IMR-90 (cell line): ENCODE measurements at regions not wholly inside any gene's neighbourhood (a gene's known extent, or its start where the extent isn't known, plus 50 kb on each side); places are given as distances from the start of the nearest gene placed in this dataset.
A peak's percentile ranks its signal among the peaks of the same experiment; 100 is the strongest.

Experiments
- CEBPB ChIP-seq: IDR thresholded peaks from 2 replicates; pipeline ENCODE4 v1.6.1; 2012; ENCODE audit warnings: low read depth, low read length, improper control_type of control experiment
- CHD1 ChIP-seq: IDR thresholded peaks from 2 replicates; pipeline ENCODE4 v1.6.1; 2012; ENCODE audit warnings: low read depth, low read length, improper control_type of control experiment
- CTCF ChIP-seq: conservative IDR thresholded peaks from 2 replicates; pipeline ENCODE4 v1.5.1; 2012; ENCODE audit warnings: mild to moderate bottlenecking, low read depth, low read length, improper control_type of control experiment
- FOS ChIP-seq: fragments of 150-350 bp; IDR thresholded peaks from 2 replicates; pipeline ENCODE4 v1.6.1; 2016; ENCODE audit warnings: low read depth, low read length
- MAFK ChIP-seq: IDR thresholded peaks from 2 replicates; pipeline ENCODE4 v1.6.1; 2012; ENCODE audit warnings: low read depth, low read length, improper control_type of control experiment
- MAZ ChIP-seq: IDR thresholded peaks from 2 replicates; pipeline ENCODE4 v1.6.1; 2012; ENCODE audit warnings: low read depth, mild to moderate bottlenecking, low read length, improper control_type of control experiment, moderate library complexity, borderline replicate concordance
- POLR2A ChIP-seq: IDR thresholded peaks from 2 replicates; pipeline ENCODE4 v1.6.1; 2012; ENCODE audit warnings: mild to moderate bottlenecking, low read depth, low read length
- RAD21 ChIP-seq: IDR thresholded peaks from 2 replicates; pipeline ENCODE4 v1.6.1; 2012; ENCODE audit warnings: low read length, improper control_type of control experiment
- RCOR1 ChIP-seq: IDR thresholded peaks from 2 replicates; pipeline ENCODE4 v1.6.1; 2012; ENCODE audit warnings: mild to moderate bottlenecking, low read length, improper control_type of control experiment; ENCODE audit not compliant: insufficient replicate concordance
- RFX5 ChIP-seq: IDR thresholded peaks from 2 replicates; pipeline ENCODE4 v1.8.0; 2012; ENCODE audit warnings: low read depth, mild to moderate bottlenecking, low read length, moderate library complexity
- SMC3 ChIP-seq: fragments of 150-350 bp; IDR thresholded peaks from 2 replicates; pipeline ENCODE4 v1.6.1; 2016; ENCODE audit warnings: low read depth, mild to moderate bottlenecking, antibody characterized with exemption, low read length, moderate library complexity
- USF2 ChIP-seq: fragments of 150-350 bp; IDR thresholded peaks from 2 replicates; pipeline ENCODE4 v1.6.1; 2017; ENCODE audit warnings: mild to moderate bottlenecking, antibody characterized with exemption, low read length, low read depth

GRCh38 chr9:86163503-86163902 lies 64.1 kb upstream of the GOLM1 start:
- TF ChIP-seq CTCF (no peak), POLR2A (no peak), SMC3 (no peak), MAFK (peak; percentile 87), RCOR1 (no peak), RAD21 (no peak), MAZ (no peak), USF2 (no peak), FOS (no peak), CHD1 (no peak), RFX5 (no peak), CEBPB (no peak)
